A673 (cell line): ENCODE measurements at regions not wholly inside any gene's neighbourhood (a gene's known extent, or its start where the extent isn't known, plus 50 kb on each side); places are given as distances from the start of the nearest gene placed in this dataset.

ENCODE experiments used
- BruUV-seq: library from RNA; stranded (reverse); fragments of 400-500 nt; replicated peaks from 2 replicates; lab custom pipeline; 2021; lab: Mats Ljungman, UMichigan
- CTCF ChIA-PET: fragments of 300-600 bp; sonication (Branson Sonifier 250); formaldehyde crosslinking; loops from one replicate; lab custom pipeline; 2022; ENCODE audit warnings: antibody characterized with exemption; lab: Charles Lee
- POLR2A ChIA-PET: fragments of 300-600 bp; sonication (Branson Sonifier 250); formaldehyde crosslinking; loops from one replicate; lab custom pipeline; 2022; ENCODE audit warnings: antibody characterized with exemption; ENCODE audit not compliant: low non-redundant PET; lab: Charles Lee
- DNase-seq: peaks from one replicate; pipeline ENCODE4 v3.0.0-alpha.2; 2015; ENCODE audit warnings: low spot score
- H3K27ac ChIP-seq: fragments of 200-600 bp; sonication (generic); 2 replicates; pipeline ENCODE4 v1.5.1; 2016; ENCODE audit warnings: mixed run types, low read depth, mild to moderate bottlenecking, mixed read lengths, antibody characterized with exemption, low read length; ENCODE audit not compliant: poor library complexity, severe bottlenecking
- H3K27me3 ChIP-seq: fragments of 200-600 bp; sonication (generic); replicated peaks from 2 replicates; pipeline ENCODE4 v1.6.1; 2017; ENCODE audit warnings: mixed run types, low read depth, mild to moderate bottlenecking, mixed read lengths, antibody characterized with exemption, low read length; ENCODE audit not compliant: insufficient read depth, poor library complexity
- H3K36me3 ChIP-seq: fragments of 200-600 bp; sonication (generic); 2 replicates; pipeline ENCODE4 v1.6.1; 2016; ENCODE audit warnings: mixed run types, mild to moderate bottlenecking, mixed read lengths, antibody characterized with exemption, low read length; ENCODE audit not compliant: insufficient read depth, poor library complexity, severe bottlenecking
- H3K4me1 ChIP-seq: fragments of 200-600 bp; sonication (generic); 2 replicates; pipeline ENCODE4 v1.6.1; 2017; ENCODE audit warnings: mixed run types, mild to moderate bottlenecking, mixed read lengths, antibody characterized with exemption, low read length; ENCODE audit not compliant: insufficient read depth, poor library complexity, severe bottlenecking
- H3K4me3 ChIP-seq: fragments of 200-600 bp; sonication (generic); 2 replicates; pipeline ENCODE4 v1.5.1; 2016; ENCODE audit warnings: low read depth, mixed run types, mild to moderate bottlenecking, mixed read lengths, low read length; ENCODE audit not compliant: poor library complexity, severe bottlenecking
- H3K9me3 ChIP-seq: fragments of 200-600 bp; sonication (generic); 2 replicates; pipeline ENCODE4 v1.6.1; 2016; ENCODE audit warnings: mixed run types, low read depth, mild to moderate bottlenecking, mixed read lengths, antibody characterized with exemption, low read length; ENCODE audit not compliant: poor library complexity, severe bottlenecking
- EZH2 ChIP-seq: fragments of 200-600 bp; sonication (generic); IDR thresholded peaks from 2 replicates; pipeline ENCODE4 v1.6.1; 2017; ENCODE audit warnings: borderline replicate concordance, low read depth, mild to moderate bottlenecking, mixed read lengths, antibody characterized with exemption, low read length; ENCODE audit not compliant: poor library complexity, severe bottlenecking
- intact Hi-C: fragments of 100-400 bp; cut with micrococcal nuclease; formaldehyde crosslinking; loops from one replicate; pipeline ENCODE4 v1.10.0; 2022; ENCODE audit not compliant: unreplicated experiment
- TF ChIP-seq, protein P1 (sequence below): fragments of 300-800, 200-600 bp; sonication (generic); conservative IDR thresholded peaks from 2 replicates; pipeline ENCODE4 v1.5.1; 2017; ENCODE audit warnings: low read depth, mild to moderate bottlenecking, antibody characterized with exemption, low read length, moderate library complexity, mixed read lengths

DNA sequence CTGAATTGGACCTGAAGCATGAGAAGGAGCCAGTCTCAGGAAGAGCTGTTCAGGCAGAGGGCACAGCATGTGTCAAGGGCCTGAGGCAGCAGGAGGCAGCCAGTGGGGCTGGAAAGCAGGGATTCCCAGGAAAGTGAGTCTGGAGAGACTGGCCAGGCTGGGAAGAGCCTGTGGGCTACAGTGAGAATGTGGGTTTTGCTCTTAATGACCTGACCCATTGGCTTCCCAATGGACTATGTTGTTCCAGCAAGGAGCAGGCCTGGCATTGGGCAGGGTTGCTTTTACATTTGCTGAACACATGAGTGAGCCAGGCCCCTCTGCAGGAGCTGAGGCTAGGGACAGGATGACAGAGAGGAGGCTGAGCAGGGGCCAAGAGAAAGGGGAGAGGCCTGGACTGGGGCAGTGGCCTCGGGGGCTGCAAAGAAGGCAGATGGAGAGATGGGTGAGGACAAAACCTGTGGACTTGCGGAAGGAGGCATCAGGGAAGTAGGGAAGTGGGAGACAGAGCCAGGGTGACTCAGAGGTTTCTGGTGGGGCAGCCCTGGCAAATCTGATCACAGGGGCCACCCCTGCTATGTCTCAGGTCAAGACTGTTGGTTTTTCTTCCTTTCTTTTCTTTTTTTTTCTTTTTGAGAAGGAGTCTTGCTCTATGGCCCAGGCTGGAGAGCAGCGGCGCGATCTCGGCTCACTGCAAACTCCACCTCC lies 65.9 kb upstream of the NEK6 start:
- H3K36me3 ChIP-seq = no peaks in the 10 kb centered on the region
- DNase-seq = no peak
- peaks cover 18% of the 10 kb centered on the region for H3K27me3 ChIP-seq
- POLR2A ChIA-PET = no interaction called here
- no peak for TF ChIP-seq EZH2
- TF ChIP-seq, protein P1, sequence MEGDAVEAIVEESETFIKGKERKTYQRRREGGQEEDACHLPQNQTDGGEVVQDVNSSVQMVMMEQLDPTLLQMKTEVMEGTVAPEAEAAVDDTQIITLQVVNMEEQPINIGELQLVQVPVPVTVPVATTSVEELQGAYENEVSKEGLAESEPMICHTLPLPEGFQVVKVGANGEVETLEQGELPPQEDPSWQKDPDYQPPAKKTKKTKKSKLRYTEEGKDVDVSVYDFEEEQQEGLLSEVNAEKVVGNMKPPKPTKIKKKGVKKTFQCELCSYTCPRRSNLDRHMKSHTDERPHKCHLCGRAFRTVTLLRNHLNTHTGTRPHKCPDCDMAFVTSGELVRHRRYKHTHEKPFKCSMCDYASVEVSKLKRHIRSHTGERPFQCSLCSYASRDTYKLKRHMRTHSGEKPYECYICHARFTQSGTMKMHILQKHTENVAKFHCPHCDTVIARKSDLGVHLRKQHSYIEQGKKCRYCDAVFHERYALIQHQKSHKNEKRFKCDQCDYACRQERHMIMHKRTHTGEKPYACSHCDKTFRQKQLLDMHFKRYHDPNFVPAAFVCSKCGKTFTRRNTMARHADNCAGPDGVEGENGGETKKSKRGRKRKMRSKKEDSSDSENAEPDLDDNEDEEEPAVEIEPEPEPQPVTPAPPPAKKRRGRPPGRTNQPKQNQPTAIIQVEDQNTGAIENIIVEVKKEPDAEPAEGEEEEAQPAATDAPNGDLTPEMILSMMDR = no peak
- no peaks in the 10 kb centered on the region for H3K9me3 ChIP-seq
- no TSS peak for BruUV-seq
- H3K4me3 ChIP-seq = no peak overlapping the region
- no peaks in the 10 kb centered on the region for H3K4me1 ChIP-seq
- no peak overlapping the region for H3K27ac ChIP-seq
- CTCF ChIA-PET = no interaction called here
- intact Hi-C loops = no loop called here

DNA sequence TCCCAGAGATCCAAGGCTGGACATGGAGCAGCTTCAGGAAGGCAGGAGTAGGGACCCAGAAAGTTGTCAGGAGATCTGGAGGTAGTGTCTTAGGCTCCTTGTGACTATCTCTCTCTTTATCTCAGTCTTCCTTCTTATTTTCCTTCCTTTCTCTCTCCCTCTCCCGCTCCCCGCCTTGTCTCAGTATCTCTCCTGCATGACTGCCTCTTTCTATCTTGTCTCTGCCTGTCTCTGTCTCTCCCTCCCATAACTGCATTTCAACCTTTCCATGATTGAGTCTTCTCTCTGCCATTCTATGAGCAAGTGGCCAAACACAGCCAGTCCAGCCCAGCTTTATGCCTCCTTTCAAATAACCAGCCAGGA lies 61.0 kb upstream of the NEK6 start:
- POLR2A ChIA-PET = no interaction called here
- no peaks in the 10 kb centered on the region for H3K4me1 ChIP-seq
- H3K27ac ChIP-seq = no peak overlapping the region
- H3K9me3 ChIP-seq = no peaks in the 10 kb centered on the region
- CTCF ChIA-PET = interaction anchor here (0.9 kb wide), 1 partner anchor 70 kb away, joined by 3 read pairs; no protein-coding TSS in a partner anchor
- intact Hi-C loops = no loop called here
- H3K27me3 ChIP-seq = peaks cover 21% of the 10 kb centered on the region
- H3K4me3 ChIP-seq = no peak overlapping the region
- no TSS peak for BruUV-seq
- no peak for DNase-seq
- H3K36me3 ChIP-seq = no peaks in the 10 kb centered on the region
- TF ChIP-seq, protein P1 = no peak
- no peak for TF ChIP-seq EZH2

DNA sequence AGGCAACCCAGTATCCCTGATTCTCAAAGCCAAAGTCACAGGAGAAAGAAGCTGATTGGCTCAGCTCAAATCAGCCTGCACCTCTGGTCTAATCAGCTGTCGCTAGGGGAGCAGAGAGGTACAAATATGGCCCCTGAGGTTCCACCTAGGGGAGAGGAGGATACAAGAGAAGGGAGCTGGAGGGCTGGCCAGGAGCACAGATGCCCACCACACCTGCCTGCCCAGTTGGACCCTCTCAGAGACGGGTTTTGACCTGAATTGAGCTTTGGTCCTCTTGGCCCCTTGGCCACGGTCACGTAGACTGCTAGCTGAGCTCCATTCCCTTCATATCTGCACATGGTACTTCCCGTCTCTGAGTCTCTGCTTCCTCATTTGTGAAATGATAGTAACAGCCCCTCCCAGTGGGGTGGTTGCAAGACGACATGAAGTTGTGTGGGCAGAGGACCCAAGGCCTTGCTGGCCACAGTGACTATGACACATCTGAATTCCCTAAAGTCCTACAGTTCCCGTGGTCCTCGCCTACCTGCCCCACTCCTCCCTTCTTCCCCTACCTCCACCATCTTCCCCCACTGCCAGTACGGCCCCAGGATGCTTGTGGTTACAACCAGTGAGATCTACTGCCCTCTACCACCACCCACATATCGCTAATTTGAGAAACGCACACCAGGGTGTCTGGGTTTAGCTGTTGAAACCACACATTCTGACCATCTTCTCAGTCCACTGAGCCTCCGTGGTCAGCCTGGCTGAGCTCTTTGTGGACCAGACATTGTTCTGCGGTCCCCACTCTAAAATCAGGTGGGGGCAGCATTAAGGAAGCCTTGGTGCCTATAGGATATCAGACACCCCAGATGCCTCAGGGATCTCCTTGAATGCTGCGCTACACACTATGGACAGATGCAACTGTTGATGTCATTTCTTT lies 60.3 kb upstream of the NEK6 start:
- TF ChIP-seq, protein P1 = no peak
- TF ChIP-seq EZH2 = no peak
- Histone ChIP-seq H3K27ac (no peak overlapping the region), H3K36me3 (no peaks in the 10 kb centered on the region), H3K27me3 (peaks cover 21% of the 10 kb centered on the region), H3K4me1 (no peaks in the 10 kb centered on the region), H3K9me3 (no peaks in the 10 kb centered on the region), H3K4me3 (no peak overlapping the region)
- ChIA-PET POLR2A (no interaction called here), CTCF (interaction anchor here (0.5 to 0.9 kb wide), 2 partner anchors 51 to 71 kb away, joined by 3 to 4 read pairs; no protein-coding TSS in a partner anchor)
- DNase-seq = no peak
- no TSS peak for BruUV-seq
- intact Hi-C loops = no loop called here
